VCaP (cell line): ENCODE measurements at regions not wholly inside any gene's neighbourhood (a gene's known extent, or its start where the extent isn't known, plus 50 kb on each side); places are given as distances from the start of the nearest gene placed in this dataset.

Source experiments
- H3K27ac ChIP-seq: fragments of 450-650 bp; 2 replicates; pipeline ENCODE4 v1.5.1; 2017
- CTCF ChIP-seq: fragments of 450-650 bp; conservative IDR thresholded peaks from 2 replicates; pipeline ENCODE4 v1.5.1; 2017; ENCODE audit warnings: mild to moderate bottlenecking, moderate library complexity

GRCh38 chr3:5822843-5823242 is 635.3 kb downstream of the EDEM1 start:
- no peak for TF ChIP-seq CTCF
- no peak overlapping the region for H3K27ac ChIP-seq

- TF ChIP-seq CTCF, result no peak
Observed at GRCh38 chr3:5826467-5826866, 639.0 kb downstream of the EDEM1 start.

GRCh38 chr3:5828251-5828650 is 640.7 kb downstream of the EDEM1 start:
- no peak overlapping the region for H3K27ac ChIP-seq
- no peak for TF ChIP-seq CTCF

More at GRCh38 chr3:5826467-5826866, 639.0 kb downstream of the EDEM1 start:
- H3K27ac ChIP-seq, result no peak overlapping the region

GRCh38 chr3:5840056-5840455 is 652.5 kb downstream of the EDEM1 start:
- no peak for TF ChIP-seq CTCF
- H3K27ac ChIP-seq, result no peak overlapping the region

- no peak overlapping the region for H3K27ac ChIP-seq
- no peak for TF ChIP-seq CTCF
Observed at GRCh38 chr3:5841599-5841998, 654.1 kb downstream of the EDEM1 start.

GRCh38 chr3:5846261-5846660 is 658.8 kb downstream of the EDEM1 start:
- H3K27ac ChIP-seq, result no peak overlapping the region
- no peak for TF ChIP-seq CTCF

GRCh38 chr3:5861151-5861550 is 673.6 kb downstream of the EDEM1 start:
- no peak for TF ChIP-seq CTCF
- no peak overlapping the region for H3K27ac ChIP-seq

- no peak for TF ChIP-seq CTCF
Observed at GRCh38 chr3:5874931-5875341, 687.4 kb downstream of the EDEM1 start.

More at GRCh38 chr3:5874931-5875341, 687.4 kb downstream of the EDEM1 start:
- peak overlapping the region; percentile 82 for H3K27ac ChIP-seq
